ENCODE measurements at regions not wholly inside any gene's neighbourhood (a gene's known extent, or its start where the extent isn't known, plus 50 kb on each side); places are given as distances from the start of the nearest gene placed in this dataset.

GRCh38 chr2:168359082-168359481 is 97.0 kb upstream of the CERS6 start:
- TF ChIP-seq ATF3 (IDR thresholded peaks at IDR 0.05; ENCODE audit: borderline replicate concordance, extremely low read depth, low read depth, low read length) (no peak), CBFB (IDR thresholded peaks at IDR 0.05; ENCODE audit: low read depth) (no peak), CTCF (IDR thresholded peaks at IDR 0.05 in 2 of 3, conservative IDR thresholded peaks at IDR 0.05 in 1 of 3; ENCODE audit: control insufficient read depth in 2 of 3, extremely low read depth in 1 of 3, insufficient read depth in 1 of 3, low read depth in 3 of 3, low read length in 3 of 3) (no peak), USF1 (IDR thresholded peaks at IDR 0.05; ENCODE audit: borderline replicate concordance, extremely low read length, insufficient read depth, low read depth, low read length) (no peak), POLR2A (IDR thresholded peaks at IDR 0.05; ENCODE audit: low read depth, low read length) (no peak)
